ENCODE measurements at regions not wholly inside any gene's neighbourhood (a gene's known extent, or its start where the extent isn't known, plus 50 kb on each side); places are given as distances from the start of the nearest gene placed in this dataset.

GRCh38 chr2:21194147-21194546 is 70.4 kb downstream of the TDRD15 start:
- H3K4me1 Mint-ChIP-seq, result peaks cover 20% of the 10 kb centered on the region
- no peak overlapping the region for H3K27ac Mint-ChIP-seq
- no peaks in the 10 kb centered on the region for H3K27me3 ChIP-seq
- peaks cover 2% of the 10 kb centered on the region for H3K9me3 Mint-ChIP-seq
- no peak for DNase-seq (ENCODE audit: low spot score)
- H3K27me3 Mint-ChIP-seq (ENCODE audit: insufficient read depth, low read depth), result peaks cover 5% of the 10 kb centered on the region
- no peak overlapping the region for H2AFZ ChIP-seq (replicated peaks)
- no peaks in the 10 kb centered on the region for H3K36me3 Mint-ChIP-seq
- H3F3A ChIP-seq (ENCODE audit: low read depth), result peaks cover 12% of the 10 kb centered on the region
- no peaks in the 10 kb centered on the region for H4K20me1 ChIP-seq (ENCODE audit: low read depth)
- H3K9me3 ChIP-seq (ENCODE audit: low read depth), result no peaks in the 10 kb centered on the region
- H3K4me1 ChIP-seq, result peaks cover 56% of the 10 kb centered on the region
- H3K36me3 ChIP-seq, result no peaks in the 10 kb centered on the region
- H3K27ac ChIP-seq, result no peak overlapping the region
- no peak overlapping the region for H3K9ac ChIP-seq
- no peak overlapping the region for H3K4me3 ChIP-seq
- TF ChIP-seq EZH2 (IDR thresholded peaks at IDR 0.05) (no peak), CTCF (IDR thresholded peaks at IDR 0.05) (no peak), EZH2phosphoT487 (IDR thresholded peaks at IDR 0.05) (no peak)
- no peaks in the 10 kb centered on the region for H3K79me2 ChIP-seq (ENCODE audit: low read depth)
- peak overlapping the region; percentile 30 for H3K4me2 ChIP-seq
- no peak overlapping the region for H3K4me3 Mint-ChIP-seq

DNA sequence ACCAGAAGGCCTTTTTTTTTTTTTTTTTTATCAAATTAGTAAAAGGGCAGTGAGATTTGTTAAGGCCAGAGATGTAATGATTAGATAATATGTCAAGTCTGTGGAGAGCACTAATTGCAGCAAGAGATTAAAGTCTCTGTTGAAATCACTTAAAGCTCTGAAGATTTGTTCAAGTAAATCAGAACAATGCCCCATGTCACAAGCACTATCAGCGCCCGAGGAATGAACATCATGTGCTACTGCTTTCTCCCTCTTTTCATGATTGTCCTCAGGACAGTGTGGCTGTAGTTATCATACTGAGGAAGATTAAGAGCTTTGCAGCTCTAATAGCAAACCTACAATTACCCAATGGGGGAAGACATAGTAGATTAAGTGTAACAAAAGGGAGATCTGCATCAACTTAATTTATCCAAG is 71.1 kb downstream of the TDRD15 start:
- H4K20me1 ChIP-seq (ENCODE audit: low read depth), result no peaks in the 10 kb centered on the region
- no peak overlapping the region for H3K9ac ChIP-seq
- H3K36me3 ChIP-seq, result no peaks in the 10 kb centered on the region
- TF ChIP-seq EZH2 (IDR thresholded peaks at IDR 0.05), result no peak
- TF ChIP-seq EZH2phosphoT487 (IDR thresholded peaks at IDR 0.05), result peak; percentile 85
- H3K27me3 ChIP-seq, result no peaks in the 10 kb centered on the region
- peaks cover 12% of the 10 kb centered on the region for H3F3A ChIP-seq (ENCODE audit: low read depth)
- peak overlapping the region; percentile 30 for H3K4me2 ChIP-seq
- no peak overlapping the region for H3K4me3 ChIP-seq
- H3K9me3 Mint-ChIP-seq, result peaks cover 2% of the 10 kb centered on the region
- H3K27me3 Mint-ChIP-seq (ENCODE audit: insufficient read depth, low read depth), result peaks cover 5% of the 10 kb centered on the region
- H3K79me2 ChIP-seq (ENCODE audit: low read depth), result no peaks in the 10 kb centered on the region
- H3K4me1 ChIP-seq, result peaks cover 57% of the 10 kb centered on the region
- H3K4me3 Mint-ChIP-seq, result no peak overlapping the region
- no peak overlapping the region for H2AFZ ChIP-seq (replicated peaks)
- peak; percentile 81 for DNase-seq (ENCODE audit: low spot score)
- H3K9me3 ChIP-seq (ENCODE audit: low read depth), result no peaks in the 10 kb centered on the region
- peaks cover 20% of the 10 kb centered on the region for H3K4me1 Mint-ChIP-seq
- peak overlapping the region; percentile 40 for H3K27ac ChIP-seq
- no peak overlapping the region for H3K27ac Mint-ChIP-seq
- no peaks in the 10 kb centered on the region for H3K36me3 Mint-ChIP-seq

DNA sequence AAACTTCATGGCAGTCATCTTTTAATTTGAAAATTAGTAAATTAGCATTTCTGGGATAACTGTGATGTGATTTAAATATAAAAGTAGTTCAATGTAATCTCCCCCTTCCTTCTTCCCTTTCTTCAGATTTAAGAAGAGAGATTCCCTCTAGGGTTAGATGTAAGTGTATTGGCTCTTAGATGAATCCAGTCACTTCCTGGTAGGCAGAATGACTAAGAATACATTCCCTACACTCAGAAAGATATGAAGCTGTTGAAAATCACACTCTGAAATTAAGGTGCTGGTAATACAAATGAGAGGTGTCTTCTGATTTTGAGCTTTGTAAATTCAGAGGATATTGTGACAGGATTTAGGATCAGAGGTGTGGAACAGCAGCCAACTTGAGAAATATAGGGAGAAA is 71.6 kb downstream of the TDRD15 start:
- DNase-seq (ENCODE audit: low spot score), result no peak
- Histone ChIP-seq H3F3A (ENCODE audit: low read depth) (peaks cover 12% of the 10 kb centered on the region), H3K79me2 (ENCODE audit: low read depth) (no peaks in the 10 kb centered on the region), H3K36me3 (no peaks in the 10 kb centered on the region), H3K9me3 (ENCODE audit: low read depth) (no peaks in the 10 kb centered on the region), H2AFZ (replicated peaks) (no peak overlapping the region), H4K20me1 (ENCODE audit: low read depth) (no peaks in the 10 kb centered on the region), H3K4me2 (peak overlapping the region; percentile 30), H3K27ac (peak overlapping the region; percentile 40), H3K9ac (no peak overlapping the region), H3K4me3 (no peak overlapping the region), H3K27me3 (no peaks in the 10 kb centered on the region), H3K4me1 (peaks cover 62% of the 10 kb centered on the region)
- Mint-ChIP-seq H3K27me3 (ENCODE audit: insufficient read depth, low read depth) (peaks cover 5% of the 10 kb centered on the region), H3K4me3 (no peak overlapping the region), H3K27ac (no peak overlapping the region), H3K36me3 (no peaks in the 10 kb centered on the region), H3K4me1 (peaks cover 20% of the 10 kb centered on the region), H3K9me3 (peaks cover 2% of the 10 kb centered on the region)
- TF ChIP-seq CTCF (IDR thresholded peaks at IDR 0.05), result no peak
- no peak for TF ChIP-seq EZH2 (IDR thresholded peaks at IDR 0.05)
- no peak for TF ChIP-seq EZH2phosphoT487 (IDR thresholded peaks at IDR 0.05)

GRCh38 chr2:21198637-21199036 is 74.9 kb downstream of the TDRD15 start:
- TF ChIP-seq EZH2phosphoT487 (IDR thresholded peaks at IDR 0.05) (no peak), EZH2 (IDR thresholded peaks at IDR 0.05) (no peak), CTCF (IDR thresholded peaks at IDR 0.05) (no peak)
- DNase-seq (ENCODE audit: low spot score), result no peak
- Histone ChIP-seq H3K4me1 (peaks cover 55% of the 10 kb centered on the region), H2AFZ (replicated peaks) (no peak overlapping the region), H3K9me3 (ENCODE audit: low read depth) (no peaks in the 10 kb centered on the region), H3F3A (ENCODE audit: low read depth) (peaks cover 12% of the 10 kb centered on the region), H3K4me3 (no peak overlapping the region), H3K79me2 (ENCODE audit: low read depth) (no peaks in the 10 kb centered on the region), H3K27me3 (no peaks in the 10 kb centered on the region), H3K9ac (no peak overlapping the region), H4K20me1 (ENCODE audit: low read depth) (no peaks in the 10 kb centered on the region), H3K27ac (no peak overlapping the region), H3K4me2 (no peak overlapping the region), H3K36me3 (no peaks in the 10 kb centered on the region)
- H3K4me1 Mint-ChIP-seq, result peaks cover 17% of the 10 kb centered on the region
- peaks cover 3% of the 10 kb centered on the region for H3K27me3 Mint-ChIP-seq (ENCODE audit: insufficient read depth, low read depth)
- H3K36me3 Mint-ChIP-seq, result no peaks in the 10 kb centered on the region
- H3K4me3 Mint-ChIP-seq, result no peak overlapping the region
- no peaks in the 10 kb centered on the region for H3K9me3 Mint-ChIP-seq
- H3K27ac Mint-ChIP-seq, result no peak overlapping the region
